Smooth muscle cell (in vitro differentiated cells): ENCODE measurements at regions not wholly inside any gene's neighbourhood (a gene's known extent, or its start where the extent isn't known, plus 50 kb on each side); places are given as distances from the start of the nearest gene placed in this dataset.

ENCODE experiments used
- DNase-seq: peaks from one replicate; lab custom pipeline; 2025; ENCODE audit not compliant: unreplicated experiment; lab: John Stamatoyannopoulos, UW
- H2AFZ ChIP-seq: fragments of 200-600 bp; sonication (generic); 2 replicates; pipeline ENCODE4 v1.6.0; 2016; ENCODE audit warnings: antibody characterized with exemption, low read depth, mild to moderate bottlenecking
- H3F3A ChIP-seq: fragments of 200-600 bp; sonication (generic); 2 replicates; pipeline ENCODE4 v1.6.0; 2017; ENCODE audit warnings: antibody characterized with exemption, low read depth
- H3K27ac ChIP-seq: fragments of 200-600 bp; sonication (generic); 2 replicates; pipeline ENCODE4 v1.5.1; 2016; ENCODE audit warnings: low read depth, mild to moderate bottlenecking
- H3K27me3 ChIP-seq: fragments of 200-600 bp; sonication (generic); 2 replicates; pipeline ENCODE4 v1.6.1; 2016; ENCODE audit warnings: low read depth, mild to moderate bottlenecking
- H3K36me3 ChIP-seq: fragments of 200-600 bp; sonication (generic); 2 replicates; pipeline ENCODE4 v1.5.1; 2016; ENCODE audit warnings: low read depth
- H3K4me1 ChIP-seq: fragments of 200-600 bp; sonication (generic); 2 replicates; pipeline ENCODE4 v1.5.1; 2016; ENCODE audit warnings: low read depth
- H3K4me2 ChIP-seq: fragments of 200-600 bp; sonication (generic); 2 replicates; pipeline ENCODE4 v1.6.0; 2016; ENCODE audit warnings: mild to moderate bottlenecking
- H3K4me3 ChIP-seq: fragments of 200-600 bp; sonication (generic); 2 replicates; pipeline ENCODE4 v1.5.1; 2016; ENCODE audit warnings: mild to moderate bottlenecking
- H3K79me2 ChIP-seq: fragments of 200-600 bp; sonication (generic); 2 replicates; pipeline ENCODE4 v1.6.0; 2016; ENCODE audit warnings: low read depth, mild to moderate bottlenecking
- H3K9ac ChIP-seq: fragments of 200-600 bp; sonication (generic); 2 replicates; pipeline ENCODE4 v1.6.0; 2016; ENCODE audit warnings: low read depth
- H3K9me3 ChIP-seq: fragments of 200-600 bp; sonication (generic); replicated peaks from 2 replicates; pipeline ENCODE4 v1.5.1; 2016; ENCODE audit warnings: low read depth
- H4K20me1 ChIP-seq: fragments of 200-600 bp; sonication (generic); 2 replicates; pipeline ENCODE4 v1.6.0; 2016; ENCODE audit warnings: low read depth
- CTCF ChIP-seq: fragments of 200-600 bp; sonication (generic); IDR thresholded peaks from 2 replicates; pipeline ENCODE4 v1.5.1; 2017; ENCODE audit warnings: borderline replicate concordance, mild to moderate bottlenecking, antibody characterized with exemption; ENCODE audit not compliant: insufficient read depth, poor library complexity, severe bottlenecking
- WGBS: methylation state at CpG from one replicate; pipeline ENCODE4 v1.1.7; 2016; ENCODE audit warnings: low lambda C conversion rate; 5-methylcytosine and 5-hydroxymethylcytosine counted together

- Histone ChIP-seq H3K4me1 (no peaks in the 10 kb centered on the region), H3K4me2 (no peak overlapping the region), H3K9me3 (no peaks in the 10 kb centered on the region), H2AFZ (no peak overlapping the region), H3K27ac (no peak overlapping the region), H3K9ac (no peak overlapping the region), H3K27me3 (no peaks in the 10 kb centered on the region), H3K79me2 (no peaks in the 10 kb centered on the region), H3F3A (no peaks in the 10 kb centered on the region), H4K20me1 (no peaks in the 10 kb centered on the region), H3K4me3 (no peak overlapping the region), H3K36me3 (no peaks in the 10 kb centered on the region)
- DNase-seq, result no peak
- TF ChIP-seq CTCF, result no peak
- WGBS, result 97% methylated on average over 1 of the region's 1 CpG
These were observed 71.2 kb upstream of the TMEM244 start for GRCh38 chr6:129932321-129932720.

GRCh38 chr6:129929433-129929832, 68.3 kb upstream of the TMEM244 start:
- Histone ChIP-seq H3F3A (no peaks in the 10 kb centered on the region), H4K20me1 (no peaks in the 10 kb centered on the region), H3K9ac (no peak overlapping the region), H3K9me3 (no peaks in the 10 kb centered on the region), H2AFZ (peak overlapping the region; percentile 25), H3K4me3 (no peak overlapping the region), H3K27ac (no peak overlapping the region), H3K4me1 (no peaks in the 10 kb centered on the region), H3K27me3 (no peaks in the 10 kb centered on the region), H3K36me3 (no peaks in the 10 kb centered on the region), H3K4me2 (no peak overlapping the region), H3K79me2 (no peaks in the 10 kb centered on the region)
- no peak for DNase-seq
- no peak for TF ChIP-seq CTCF
- 52% methylated on average over 1 of the region's 1 CpG for WGBS

GRCh38 chr6:129923530-129924250, 62.6 kb upstream of the TMEM244 start:
- Histone ChIP-seq H3K4me1 (no peaks in the 10 kb centered on the region), H4K20me1 (no peaks in the 10 kb centered on the region), H3K4me2 (no peak overlapping the region), H2AFZ (peak overlapping the region; percentile 55), H3K27me3 (no peaks in the 10 kb centered on the region), H3K36me3 (no peaks in the 10 kb centered on the region), H3K9ac (no peak overlapping the region), H3K4me3 (no peak overlapping the region), H3K27ac (peak overlapping the region; percentile 40), H3K9me3 (no peaks in the 10 kb centered on the region), H3F3A (no peaks in the 10 kb centered on the region), H3K79me2 (no peaks in the 10 kb centered on the region)
- TF ChIP-seq CTCF, result no peak
- no peak for DNase-seq

GRCh38 chr6:129921169-129921817, 60.2 kb upstream of the TMEM244 start:
- Histone ChIP-seq H3K9me3 (no peaks in the 10 kb centered on the region), H3F3A (no peaks in the 10 kb centered on the region), H3K4me2 (no peak overlapping the region), H2AFZ (peak overlapping the region; percentile 41), H3K27ac (no peak overlapping the region), H3K4me1 (no peaks in the 10 kb centered on the region), H3K79me2 (no peaks in the 10 kb centered on the region), H3K27me3 (no peaks in the 10 kb centered on the region), H3K36me3 (no peaks in the 10 kb centered on the region), H4K20me1 (no peaks in the 10 kb centered on the region), H3K9ac (no peak overlapping the region), H3K4me3 (no peak overlapping the region)
- TF ChIP-seq CTCF, result no peak
- DNase-seq, result no peak
- WGBS, result 61% methylated on average over 3 of the region's 3 CpGs
